Calu3 (cell line): ENCODE measurements at regions not wholly inside any gene's neighbourhood (a gene's known extent, or its start where the extent isn't known, plus 50 kb on each side); places are given as distances from the start of the nearest gene placed in this dataset.

ENCODE experiments used
- BruUV-seq: library from RNA; stranded (reverse); fragments of 400-500 nt; replicated peaks from 2 replicates; lab custom pipeline; 2021; lab: Mats Ljungman, UMichigan
- CTCF ChIA-PET: fragments of 300-600 bp; sonication (Branson Sonifier 250); formaldehyde crosslinking; loops from one replicate; lab custom pipeline; 2022; ENCODE audit warnings: antibody characterized with exemption; lab: Charles Lee
- DNase-seq: peaks from one replicate; pipeline ENCODE4 v3.0.0; 2022
- H3K27ac Mint-ChIP-seq: one replicate; pipeline ENCODE4 v1.8.0; 2022; ENCODE audit warnings: mixed read lengths; ENCODE audit not compliant: unreplicated experiment
- H3K27me3 Mint-ChIP-seq: one replicate; pipeline ENCODE4 v1.8.0; 2022; ENCODE audit warnings: mixed read lengths; ENCODE audit not compliant: unreplicated experiment
- H3K36me3 Mint-ChIP-seq: one replicate; pipeline ENCODE4 v1.8.0; 2022; ENCODE audit warnings: mild to moderate bottlenecking, moderate library complexity, mixed read lengths; ENCODE audit not compliant: insufficient read depth, unreplicated experiment
- H3K4me1 Mint-ChIP-seq: one replicate; pipeline ENCODE4 v1.8.0; 2022; ENCODE audit warnings: mild to moderate bottlenecking, low read depth, mixed read lengths; ENCODE audit not compliant: unreplicated experiment
- H3K4me3 Mint-ChIP-seq: one replicate; pipeline ENCODE4 v1.8.0; 2022; ENCODE audit warnings: mild to moderate bottlenecking, low read depth, moderate library complexity, mixed read lengths; ENCODE audit not compliant: unreplicated experiment
- H3K9me3 Mint-ChIP-seq: one replicate; pipeline ENCODE4 v1.8.0; 2022; ENCODE audit warnings: low read depth, mixed read lengths; ENCODE audit not compliant: unreplicated experiment
- CTCF ChIP-seq: fragments of 200-600 bp; IDR thresholded peaks from one replicate; pipeline ENCODE4 v1.8.0; 2022; ENCODE audit warnings: antibody characterized with exemption; ENCODE audit not compliant: unreplicated experiment
- intact Hi-C: fragments of 100-400 bp; cut with micrococcal nuclease; formaldehyde crosslinking; loops from one replicate; pipeline ENCODE4 v1.10.0; 2022; ENCODE audit not compliant: unreplicated experiment

DNA sequence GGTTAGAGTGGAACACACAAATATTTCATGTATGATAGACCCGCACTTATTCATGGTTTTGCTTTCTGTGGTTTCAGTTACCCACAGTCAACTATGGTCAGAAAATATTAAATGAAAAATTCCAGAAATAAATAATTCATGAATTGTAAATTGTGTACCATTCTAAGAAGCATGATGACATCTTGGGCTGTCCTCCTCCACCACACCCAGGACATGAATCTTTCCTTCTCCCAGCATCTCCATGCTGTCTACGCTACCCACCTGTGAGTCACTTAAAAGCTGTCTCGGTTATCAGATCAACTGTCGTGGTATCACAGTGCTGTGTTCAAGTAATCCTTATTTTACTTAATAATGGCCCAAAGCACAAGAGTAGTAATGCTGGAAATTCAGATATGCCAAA, 419.6 kb upstream of the NRP1 start:
- H3K4me3 Mint-ChIP-seq, result no peak overlapping the region
- H3K4me1 Mint-ChIP-seq, result peaks cover 14% of the 10 kb centered on the region
- no peak overlapping the region for H3K27ac Mint-ChIP-seq
- DNase-seq, result no peak
- H3K36me3 Mint-ChIP-seq, result no peaks in the 10 kb centered on the region
- TF ChIP-seq CTCF, result no peak
- H3K27me3 Mint-ChIP-seq, result no peaks in the 10 kb centered on the region
- H3K9me3 Mint-ChIP-seq, result peaks cover 2% of the 10 kb centered on the region
- intact Hi-C loops, result no loop called here
- CTCF ChIA-PET, result no interaction called here
- BruUV-seq, result no TSS peak

DNA sequence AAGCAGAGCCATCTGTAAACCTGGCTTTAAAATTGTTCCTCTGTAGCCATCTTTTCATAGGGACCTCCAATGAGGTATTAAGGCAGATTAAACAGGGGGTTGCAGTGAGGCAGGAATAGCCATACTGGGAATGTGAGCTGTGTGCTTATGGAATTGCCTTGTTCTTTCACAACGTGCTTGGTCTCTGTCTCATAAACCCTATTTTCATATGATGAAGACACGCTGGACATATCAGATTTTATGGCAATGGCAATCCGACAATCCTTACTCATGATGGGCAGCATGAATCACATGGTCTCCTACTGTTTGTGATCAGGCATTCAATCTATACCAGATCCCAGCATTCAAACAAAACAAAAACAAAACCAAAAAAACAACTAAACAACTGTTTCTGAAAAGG, 418.9 kb upstream of the NRP1 start:
- Mint-ChIP-seq H3K4me1 (peaks cover 14% of the 10 kb centered on the region), H3K4me3 (no peak overlapping the region), H3K27me3 (no peaks in the 10 kb centered on the region), H3K9me3 (peaks cover 2% of the 10 kb centered on the region), H3K27ac (no peak overlapping the region), H3K36me3 (no peaks in the 10 kb centered on the region)
- intact Hi-C loops, result no loop called here
- DNase-seq, result no peak
- TF ChIP-seq CTCF, result no peak
- no TSS peak for BruUV-seq
- CTCF ChIA-PET, result no interaction called here

DNA sequence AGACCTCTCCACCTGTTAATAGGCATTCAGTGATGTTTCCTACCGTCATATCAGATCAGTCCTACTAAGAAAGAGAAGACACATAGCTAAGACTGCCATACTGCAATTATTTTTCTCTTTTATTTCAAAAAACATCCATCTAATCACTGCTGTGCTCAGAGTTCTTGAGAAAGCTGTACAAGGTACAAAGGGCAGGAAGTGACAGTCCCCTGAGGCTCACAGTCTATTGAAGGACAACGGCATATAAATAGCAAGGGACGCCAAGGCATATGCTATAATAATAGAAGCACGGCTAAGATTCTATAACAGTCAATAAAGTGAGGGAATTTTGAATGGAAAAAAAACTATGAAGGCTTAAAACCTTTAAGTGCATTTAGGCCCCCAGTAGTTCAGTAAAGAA, 415.3 kb upstream of the NRP1 start:
- TF ChIP-seq CTCF, result no peak
- H3K36me3 Mint-ChIP-seq, result no peaks in the 10 kb centered on the region
- H3K4me3 Mint-ChIP-seq, result no peak overlapping the region
- CTCF ChIA-PET, result no interaction called here
- no peak for DNase-seq
- intact Hi-C loops, result no loop called here
- H3K4me1 Mint-ChIP-seq, result peaks cover 28% of the 10 kb centered on the region
- H3K27ac Mint-ChIP-seq, result no peak overlapping the region
- peaks cover 2% of the 10 kb centered on the region for H3K9me3 Mint-ChIP-seq
- no peaks in the 10 kb centered on the region for H3K27me3 Mint-ChIP-seq
- BruUV-seq, result no TSS peak

DNA sequence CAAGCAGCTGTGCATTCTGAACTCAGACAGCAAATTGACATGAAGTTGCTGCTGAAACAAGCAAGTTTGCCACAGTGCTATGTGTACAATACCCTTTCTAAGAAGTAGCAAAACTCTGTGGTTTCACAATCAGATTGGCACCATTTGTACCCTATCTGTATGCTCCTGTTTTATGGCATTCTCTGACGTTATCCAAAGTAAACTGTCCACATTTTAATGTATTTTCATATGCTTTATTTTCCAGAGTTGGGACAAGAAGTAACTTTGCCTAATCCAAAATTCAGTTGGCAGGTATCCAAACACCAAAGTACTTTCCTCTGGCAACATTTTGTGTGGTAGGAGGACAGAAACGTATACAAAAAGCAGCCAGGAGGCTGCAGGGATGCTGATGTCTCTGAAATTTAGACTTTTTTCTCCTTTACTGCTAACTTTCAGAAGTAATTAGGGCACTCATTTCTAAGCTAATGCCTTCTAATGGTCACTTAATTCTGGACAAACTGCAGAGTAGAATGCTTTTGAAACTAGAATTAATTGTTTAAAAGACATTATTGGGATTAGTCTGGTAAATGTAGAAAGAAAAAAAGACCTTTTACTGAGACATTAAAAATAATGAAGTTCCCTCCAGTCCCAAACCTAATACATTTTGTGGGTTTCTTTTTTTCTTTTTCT, 414.7 kb upstream of the NRP1 start:
- Mint-ChIP-seq H3K4me3 (no peak overlapping the region), H3K27me3 (no peaks in the 10 kb centered on the region), H3K4me1 (peaks cover 28% of the 10 kb centered on the region), H3K9me3 (peaks cover 2% of the 10 kb centered on the region), H3K36me3 (no peaks in the 10 kb centered on the region), H3K27ac (no peak overlapping the region)
- no peak for DNase-seq
- intact Hi-C loops, result no loop called here
- BruUV-seq, result no TSS peak
- CTCF ChIA-PET, result no interaction called here
- TF ChIP-seq CTCF, result no peak
